ENCODE measurements at regions not wholly inside any gene's neighbourhood (a gene's known extent, or its start where the extent isn't known, plus 50 kb on each side); places are given as distances from the start of the nearest gene placed in this dataset.

- Mint-ChIP-seq H3K27ac (no peak overlapping the region), H3K9me3 (no peaks in the 10 kb centered on the region), H3K4me3 (no peak overlapping the region), H3K4me1 (no peaks in the 10 kb centered on the region), H3K36me3 (ENCODE audit: low read depth) (no peaks in the 10 kb centered on the region), H3K27me3 (no peaks in the 10 kb centered on the region)
- CTCF ChIA-PET, result no interaction called here
- POLR2A ChIA-PET, result no interaction called here
- no peak for DNase-seq
Measured at GRCh38 chr13:74464670-74465069, 330.5 kb upstream of the KLF12 start.

- no peak for DNase-seq
- Mint-ChIP-seq H3K27me3 (no peaks in the 10 kb centered on the region), H3K4me3 (no peak overlapping the region), H3K36me3 (ENCODE audit: low read depth) (no peaks in the 10 kb centered on the region), H3K9me3 (no peaks in the 10 kb centered on the region), H3K4me1 (no peaks in the 10 kb centered on the region), H3K27ac (no peak overlapping the region)
- POLR2A ChIA-PET, result no interaction called here
- CTCF ChIA-PET, result no interaction called here
Measured at GRCh38 chr13:74461011-74461410, 326.8 kb upstream of the KLF12 start.

GRCh38 chr13:74452881-74453280, 318.7 kb upstream of the KLF12 start:
- Mint-ChIP-seq H3K27me3 (peaks cover 8% of the 10 kb centered on the region), H3K4me1 (no peaks in the 10 kb centered on the region), H3K4me3 (no peak overlapping the region), H3K36me3 (ENCODE audit: low read depth) (no peaks in the 10 kb centered on the region), H3K9me3 (no peaks in the 10 kb centered on the region), H3K27ac (no peak overlapping the region)
- POLR2A ChIA-PET, result no interaction called here
- CTCF ChIA-PET, result no interaction called here
- DNase-seq, result no peak

- Mint-ChIP-seq H3K4me3 (no peak overlapping the region), H3K27me3 (peaks cover 8% of the 10 kb centered on the region), H3K4me1 (no peaks in the 10 kb centered on the region), H3K27ac (no peak overlapping the region), H3K9me3 (no peaks in the 10 kb centered on the region), H3K36me3 (ENCODE audit: low read depth) (no peaks in the 10 kb centered on the region)
- CTCF ChIA-PET, result no interaction called here
- POLR2A ChIA-PET, result no interaction called here
- no peak for DNase-seq
Measured at GRCh38 chr13:74452176-74452575, 318.0 kb upstream of the KLF12 start.

- peaks cover 8% of the 10 kb centered on the region for H3K27me3 Mint-ChIP-seq
- DNase-seq, result no peak
- H3K36me3 Mint-ChIP-seq (ENCODE audit: low read depth), result no peaks in the 10 kb centered on the region
- H3K4me3 Mint-ChIP-seq, result no peak overlapping the region
- POLR2A ChIA-PET, result no interaction called here
- CTCF ChIA-PET, result interaction anchor here (1.0 kb wide), 1 partner anchor 16 kb away, joined by 4 read pairs; no protein-coding TSS in a partner anchor
- H3K27ac Mint-ChIP-seq, result no peak overlapping the region
- no peaks in the 10 kb centered on the region for H3K9me3 Mint-ChIP-seq
- no peaks in the 10 kb centered on the region for H3K4me1 Mint-ChIP-seq
Measured at GRCh38 chr13:74450964-74451363, 316.8 kb upstream of the KLF12 start.

GRCh38 chr13:74450525-74450845, 316.3 kb upstream of the KLF12 start:
- POLR2A ChIA-PET, result no interaction called here
- Mint-ChIP-seq H3K4me3 (no peak overlapping the region), H3K9me3 (no peaks in the 10 kb centered on the region), H3K36me3 (ENCODE audit: low read depth) (no peaks in the 10 kb centered on the region), H3K27me3 (peaks cover 5% of the 10 kb centered on the region), H3K4me1 (no peaks in the 10 kb centered on the region), H3K27ac (no peak overlapping the region)
- DNase-seq, result no peak
- CTCF ChIA-PET, result interaction anchor here (1.0 kb wide), 1 partner anchor 17 kb away, joined by 4 read pairs; no protein-coding TSS in a partner anchor

GRCh38 chr13:74449811-74450524, 315.8 kb upstream of the KLF12 start:
- H3K36me3 Mint-ChIP-seq (ENCODE audit: low read depth), result no peaks in the 10 kb centered on the region
- H3K4me3 Mint-ChIP-seq, result no peak overlapping the region
- no peaks in the 10 kb centered on the region for H3K4me1 Mint-ChIP-seq
- no peaks in the 10 kb centered on the region for H3K9me3 Mint-ChIP-seq
- no peak for DNase-seq
- H3K27ac Mint-ChIP-seq, result no peak overlapping the region
- POLR2A ChIA-PET, result no interaction called here
- CTCF ChIA-PET, result no interaction called here
- H3K27me3 Mint-ChIP-seq, result peaks cover 2% of the 10 kb centered on the region

- DNase-seq, result no peak
- no peaks in the 10 kb centered on the region for H3K36me3 Mint-ChIP-seq (ENCODE audit: low read depth)
- CTCF ChIA-PET, result no interaction called here
- no peak overlapping the region for H3K4me3 Mint-ChIP-seq
- H3K9me3 Mint-ChIP-seq, result peaks cover 5% of the 10 kb centered on the region
- H3K27me3 Mint-ChIP-seq, result no peaks in the 10 kb centered on the region
- POLR2A ChIA-PET, result no interaction called here
- H3K27ac Mint-ChIP-seq, result no peak overlapping the region
- H3K4me1 Mint-ChIP-seq, result no peaks in the 10 kb centered on the region
Measured at GRCh38 chr13:74444864-74445479, 310.8 kb upstream of the KLF12 start.

- DNase-seq, result no peak
- CTCF ChIA-PET, result no interaction called here
- no peak overlapping the region for H3K4me3 Mint-ChIP-seq
- POLR2A ChIA-PET, result no interaction called here
- no peaks in the 10 kb centered on the region for H3K27me3 Mint-ChIP-seq
- H3K36me3 Mint-ChIP-seq (ENCODE audit: low read depth), result no peaks in the 10 kb centered on the region
- peaks cover 5% of the 10 kb centered on the region for H3K9me3 Mint-ChIP-seq
- H3K27ac Mint-ChIP-seq, result no peak overlapping the region
- H3K4me1 Mint-ChIP-seq, result no peaks in the 10 kb centered on the region
Measured at GRCh38 chr13:74444161-74444571, 310.0 kb upstream of the KLF12 start.

GRCh38 chr13:74443631-74444030, 309.4 kb upstream of the KLF12 start:
- H3K27me3 Mint-ChIP-seq, result no peaks in the 10 kb centered on the region
- H3K9me3 Mint-ChIP-seq, result peaks cover 5% of the 10 kb centered on the region
- POLR2A ChIA-PET, result no interaction called here
- H3K36me3 Mint-ChIP-seq (ENCODE audit: low read depth), result no peaks in the 10 kb centered on the region
- DNase-seq, result no peak
- CTCF ChIA-PET, result no interaction called here
- H3K4me3 Mint-ChIP-seq, result no peak overlapping the region
- no peaks in the 10 kb centered on the region for H3K4me1 Mint-ChIP-seq
- H3K27ac Mint-ChIP-seq, result no peak overlapping the region

GRCh38 chr13:74442751-74443150, 308.5 kb upstream of the KLF12 start:
- no peak overlapping the region for H3K4me3 Mint-ChIP-seq
- H3K9me3 Mint-ChIP-seq, result peaks cover 5% of the 10 kb centered on the region
- H3K27me3 Mint-ChIP-seq, result no peaks in the 10 kb centered on the region
- H3K27ac Mint-ChIP-seq, result no peak overlapping the region
- H3K4me1 Mint-ChIP-seq, result no peaks in the 10 kb centered on the region
- ChIA-PET CTCF (interaction anchor here (0.6 kb wide), 2 partner anchors 150 to 918 kb away, joined by 3 to 4 read pairs; no protein-coding TSS in a partner anchor), POLR2A (no interaction called here)
- no peaks in the 10 kb centered on the region for H3K36me3 Mint-ChIP-seq (ENCODE audit: low read depth)
- DNase-seq, result no peak

- Mint-ChIP-seq H3K36me3 (ENCODE audit: low read depth) (no peaks in the 10 kb centered on the region), H3K4me3 (no peak overlapping the region), H3K9me3 (peaks cover 5% of the 10 kb centered on the region), H3K27ac (no peak overlapping the region), H3K4me1 (no peaks in the 10 kb centered on the region), H3K27me3 (peaks cover 7% of the 10 kb centered on the region)
- ChIA-PET POLR2A (no interaction called here), CTCF (no interaction called here)
- DNase-seq, result no peak
Measured at GRCh38 chr13:74438901-74439300, 304.7 kb upstream of the KLF12 start.

- POLR2A ChIA-PET, result no interaction called here
- DNase-seq, result no peak
- peaks cover 7% of the 10 kb centered on the region for H3K27me3 Mint-ChIP-seq
- H3K27ac Mint-ChIP-seq, result no peak overlapping the region
- H3K9me3 Mint-ChIP-seq, result no peaks in the 10 kb centered on the region
- H3K4me3 Mint-ChIP-seq, result no peak overlapping the region
- H3K4me1 Mint-ChIP-seq, result no peaks in the 10 kb centered on the region
- CTCF ChIA-PET, result no interaction called here
- no peaks in the 10 kb centered on the region for H3K36me3 Mint-ChIP-seq (ENCODE audit: low read depth)
Measured at GRCh38 chr13:74434782-74435181, 300.6 kb upstream of the KLF12 start.

- CTCF ChIA-PET, result no interaction called here
- H3K36me3 Mint-ChIP-seq (ENCODE audit: low read depth), result no peaks in the 10 kb centered on the region
- H3K4me1 Mint-ChIP-seq, result no peaks in the 10 kb centered on the region
- H3K27me3 Mint-ChIP-seq, result peaks cover 1% of the 10 kb centered on the region
- no peak overlapping the region for H3K4me3 Mint-ChIP-seq
- POLR2A ChIA-PET, result no interaction called here
- no peak for DNase-seq
- no peaks in the 10 kb centered on the region for H3K9me3 Mint-ChIP-seq
- no peak overlapping the region for H3K27ac Mint-ChIP-seq
Measured at GRCh38 chr13:74424455-74424854, 290.3 kb upstream of the KLF12 start.
